Mesenteric fat pad (tissue), 1 donor: ENCODE measurements at regions not wholly inside any gene's neighbourhood (a gene's known extent, or its start where the extent isn't known, plus 50 kb on each side); places are given as distances from the start of the nearest gene placed in this dataset.
"Not testable (repeated sequence)": the region's sequence is repeated elsewhere in the genome, so short reads cannot be mapped to it uniquely, and the experiment has no call there.

Source experiments
- DNase-seq: peaks from one replicate; pipeline ENCODE4 v3.0.0-alpha.2; 2020; ENCODE audit warnings: low spot score
- donor health status: DM: yes; HTN: yes; CAD: no.

- DNase-seq = no peak
Measured at GRCh38 chr5:13640270-13640669, 304.2 kb downstream of the DNAH5 start.

GRCh38 chr5:13632676-13633075, 311.8 kb downstream of the DNAH5 start:
- no peak for DNase-seq

- DNase-seq = no peak
Measured at GRCh38 chr5:13629218-13629617, 315.3 kb downstream of the DNAH5 start.

GRCh38 chr5:13627673-13628454, 316.6 kb downstream of the DNAH5 start:
- no peak for DNase-seq

- no peak for DNase-seq
Measured at GRCh38 chr5:13625616-13626198, 318.8 kb downstream of the DNAH5 start.

- no peak for DNase-seq
Measured at GRCh38 chr5:13624283-13625074, 320.0 kb downstream of the DNAH5 start.

- DNase-seq = no peak
Measured at GRCh38 chr5:13613621-13614020, 330.9 kb downstream of the DNAH5 start.

- DNase-seq = no peak
Measured at GRCh38 chr5:13611604-13612003, 332.9 kb downstream of the DNAH5 start.

GRCh38 chr5:13609504-13609903, 335.0 kb downstream of the DNAH5 start:
- DNase-seq = no peak

- DNase-seq = no peak
Measured at GRCh38 chr5:13606051-13606450, 338.4 kb downstream of the DNAH5 start.

- no peak for DNase-seq
Measured at GRCh38 chr5:13601112-13601511, 343.4 kb downstream of the DNAH5 start.

- DNase-seq = no peak
Measured at GRCh38 chr5:13595978-13596377, 348.5 kb downstream of the DNAH5 start.

GRCh38 chr5:13591621-13592020, 352.9 kb downstream of the DNAH5 start:
- DNase-seq = no peak

- DNase-seq = no peak
Measured at GRCh38 chr5:13585324-13585723, 359.2 kb downstream of the DNAH5 start.

GRCh38 chr5:13581914-13582313, 362.6 kb downstream of the DNAH5 start:
- DNase-seq = no peak

GRCh38 chr5:13581132-13581531, 363.4 kb downstream of the DNAH5 start:
- no peak for DNase-seq

- DNase-seq = no peak
Measured at GRCh38 chr5:13580058-13580457, 364.4 kb downstream of the DNAH5 start.

- DNase-seq = not testable (repeated sequence)
Measured at GRCh38 chr5:13579091-13579490, 365.4 kb downstream of the DNAH5 start.

GRCh38 chr5:13578311-13579039, 366.0 kb downstream of the DNAH5 start:
- not testable (repeated sequence) for DNase-seq

GRCh38 chr5:13574574-13574973, 369.9 kb downstream of the DNAH5 start:
- DNase-seq = no peak

- DNase-seq = no peak
Measured at GRCh38 chr5:13572163-13572562, 372.3 kb downstream of the DNAH5 start.
